ENCODE measurements at regions not wholly inside any gene's neighbourhood (a gene's known extent, or its start where the extent isn't known, plus 50 kb on each side); places are given as distances from the start of the nearest gene placed in this dataset.
"Not testable (repeated sequence)": the region's sequence is repeated elsewhere in the genome, so short reads cannot be mapped to it uniquely, and the experiment has no call there.

- H3K36me3 Mint-ChIP-seq (ENCODE audit: insufficient read depth), result no peaks in the 10 kb centered on the region
- H3K9me3 Mint-ChIP-seq (ENCODE audit: low read depth), result peaks cover 9% of the 10 kb centered on the region
- no peak overlapping the region for H3K4me3 Mint-ChIP-seq (ENCODE audit: low read depth)
- no peak for DNase-seq (ENCODE audit: low spot score, unreplicated experiment)
- no peak for TF ChIP-seq CTCF (IDR thresholded peaks at IDR 0.05; ENCODE audit: unreplicated experiment)
- H3K27me3 Mint-ChIP-seq, result peaks cover 3% of the 10 kb centered on the region
- no peak overlapping the region for H3K27ac Mint-ChIP-seq
- H3K4me1 Mint-ChIP-seq (ENCODE audit: low read depth), result no peaks in the 10 kb centered on the region
These were observed 161.3 kb upstream of the CAND1 start for GRCh38 chr12:67107751-67108269.

- DNase-seq (ENCODE audit: low spot score, unreplicated experiment); H3K27me3 Mint-ChIP-seq; H3K36me3 Mint-ChIP-seq (ENCODE audit: insufficient read depth); H3K4me1 Mint-ChIP-seq (ENCODE audit: low read depth); H3K4me3 Mint-ChIP-seq (ENCODE audit: low read depth); H3K27ac Mint-ChIP-seq; H3K9me3 Mint-ChIP-seq (ENCODE audit: low read depth): not testable (repeated sequence)
These were observed 158.8 kb upstream of the CAND1 start for GRCh38 chr12:67110345-67110744.

- no peak overlapping the region for H3K27ac Mint-ChIP-seq
- H3K9me3 Mint-ChIP-seq (ENCODE audit: low read depth), result peaks cover 6% of the 10 kb centered on the region
- no peak for DNase-seq (ENCODE audit: low spot score, unreplicated experiment)
- H3K27me3 Mint-ChIP-seq, result no peaks in the 10 kb centered on the region
- H3K4me3 Mint-ChIP-seq (ENCODE audit: low read depth), result no peak overlapping the region
- no peak for TF ChIP-seq CTCF (IDR thresholded peaks at IDR 0.05; ENCODE audit: unreplicated experiment)
- H3K36me3 Mint-ChIP-seq (ENCODE audit: insufficient read depth), result no peaks in the 10 kb centered on the region
- no peaks in the 10 kb centered on the region for H3K4me1 Mint-ChIP-seq (ENCODE audit: low read depth)
These were observed 158.0 kb upstream of the CAND1 start for GRCh38 chr12:67111182-67111581.

- Mint-ChIP-seq H3K4me1 (ENCODE audit: low read depth) (no peaks in the 10 kb centered on the region), H3K36me3 (ENCODE audit: insufficient read depth) (no peaks in the 10 kb centered on the region), H3K27me3 (no peaks in the 10 kb centered on the region), H3K4me3 (ENCODE audit: low read depth) (no peak overlapping the region), H3K27ac (no peak overlapping the region), H3K9me3 (ENCODE audit: low read depth) (no peaks in the 10 kb centered on the region)
- no peak for TF ChIP-seq CTCF (IDR thresholded peaks at IDR 0.05; ENCODE audit: unreplicated experiment)
- DNase-seq (ENCODE audit: low spot score, unreplicated experiment), result no peak
These were observed 156.6 kb upstream of the CAND1 start for GRCh38 chr12:67112586-67112985.

- no peaks in the 10 kb centered on the region for H3K4me1 Mint-ChIP-seq (ENCODE audit: low read depth)
- no peaks in the 10 kb centered on the region for H3K27me3 Mint-ChIP-seq
- H3K36me3 Mint-ChIP-seq (ENCODE audit: insufficient read depth), result no peaks in the 10 kb centered on the region
- DNase-seq (ENCODE audit: low spot score, unreplicated experiment), result no peak
- no peak overlapping the region for H3K4me3 Mint-ChIP-seq (ENCODE audit: low read depth)
- H3K27ac Mint-ChIP-seq, result no peak overlapping the region
- H3K9me3 Mint-ChIP-seq (ENCODE audit: low read depth), result no peaks in the 10 kb centered on the region
- TF ChIP-seq CTCF (IDR thresholded peaks at IDR 0.05; ENCODE audit: unreplicated experiment), result no peak
These were observed 153.0 kb upstream of the CAND1 start for GRCh38 chr12:67116134-67116533.

GRCh38 chr12:67122584-67122983 lies 146.6 kb upstream of the CAND1 start:
- H3K4me3 Mint-ChIP-seq (ENCODE audit: low read depth), result no peak overlapping the region
- TF ChIP-seq CTCF (IDR thresholded peaks at IDR 0.05; ENCODE audit: unreplicated experiment), result no peak
- H3K36me3 Mint-ChIP-seq (ENCODE audit: insufficient read depth), result no peaks in the 10 kb centered on the region
- no peaks in the 10 kb centered on the region for H3K4me1 Mint-ChIP-seq (ENCODE audit: low read depth)
- DNase-seq (ENCODE audit: low spot score, unreplicated experiment), result no peak
- peaks cover 10% of the 10 kb centered on the region for H3K27me3 Mint-ChIP-seq
- H3K9me3 Mint-ChIP-seq (ENCODE audit: low read depth), result no peaks in the 10 kb centered on the region
- H3K27ac Mint-ChIP-seq, result no peak overlapping the region
